ENCODE measurements at regions not wholly inside any gene's neighbourhood (a gene's known extent, or its start where the extent isn't known, plus 50 kb on each side); places are given as distances from the start of the nearest gene placed in this dataset.

DNA sequence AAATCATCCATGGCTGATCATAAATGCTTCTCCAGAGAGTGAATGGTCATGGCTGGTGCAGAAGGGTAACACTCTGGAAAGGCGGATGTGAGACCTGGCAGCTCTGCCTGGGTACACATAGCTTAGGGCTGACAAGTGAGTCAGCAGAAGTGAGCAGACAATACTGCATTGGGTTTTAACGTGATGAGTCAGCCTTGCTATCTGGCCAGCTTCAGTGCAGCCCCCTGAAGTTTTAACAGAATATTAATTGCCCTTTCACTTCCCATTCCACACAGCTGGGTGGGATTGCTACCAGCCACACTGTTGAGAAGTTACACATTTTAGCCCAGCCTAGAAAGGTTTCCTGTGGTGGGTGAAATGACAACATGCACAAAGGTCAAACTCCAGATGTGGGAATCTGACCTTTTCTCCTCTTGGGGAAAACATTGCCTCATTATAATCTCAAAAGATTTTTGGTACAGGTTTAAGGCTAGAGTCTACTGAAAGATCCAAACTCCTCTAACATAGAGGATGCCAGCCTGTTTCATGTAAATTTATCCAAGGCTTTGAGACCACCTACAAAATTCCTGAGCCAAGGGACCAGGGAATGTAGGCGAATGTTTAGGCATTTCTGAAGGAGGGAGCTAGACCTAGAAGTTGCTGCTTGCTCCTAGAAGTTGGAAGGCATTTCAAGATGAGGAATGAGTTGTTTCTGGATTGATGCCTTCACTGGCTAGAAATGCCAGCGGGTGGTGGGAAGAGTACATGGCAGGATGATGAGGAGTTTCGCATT lies 230.3 kb upstream of the PGRMC2 start:
- DNase-seq (ENCODE audit: low spot score) = no peak
- H3K36me3 Mint-ChIP-seq (ENCODE audit: low read depth) = peaks cover 3% of the 10 kb centered on the region

DNA sequence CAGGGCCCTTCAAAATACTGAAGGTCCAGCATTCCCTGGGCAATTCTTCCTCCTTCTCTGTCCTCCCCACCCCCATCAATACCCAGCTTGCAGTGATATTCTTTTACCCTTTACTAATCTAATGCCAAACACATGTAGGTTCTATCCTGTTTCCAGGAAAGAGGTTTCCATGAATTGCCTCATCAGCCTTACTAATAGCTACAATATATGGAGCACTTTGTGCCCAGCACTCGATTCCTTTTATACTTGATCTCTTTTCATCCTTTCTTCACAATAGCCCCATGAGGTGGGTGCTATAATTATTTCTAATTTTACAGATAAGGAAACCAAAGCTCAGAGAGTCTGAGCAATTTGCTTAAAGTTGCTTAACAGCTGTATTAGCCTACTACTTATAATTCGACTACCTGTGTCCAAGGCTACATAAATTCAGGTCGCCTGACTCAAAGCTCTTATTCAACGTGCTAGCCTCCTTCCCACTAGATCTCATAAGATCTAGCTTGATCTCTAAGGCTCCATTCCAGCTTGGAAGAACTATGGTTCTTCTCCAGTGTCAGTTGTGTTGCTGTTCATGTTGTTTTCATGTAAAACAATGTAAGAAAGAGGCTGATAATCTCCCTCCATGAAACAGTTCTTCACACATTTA lies 229.6 kb upstream of the PGRMC2 start:
- peaks cover 30% of the 10 kb centered on the region for H3K4me1 Mint-ChIP-seq (ENCODE audit: low read depth)
- intact Hi-C loops (cut with micrococcal nuclease) = loop anchor here (5.0 to 10.0 kb wide), 3 partner anchors 35 to 295 kb away; partner anchors contain the start of gene PGRMC2
- peaks cover 4% of the 10 kb centered on the region for H3K36me3 Mint-ChIP-seq (ENCODE audit: low read depth)
- peaks cover 5% of the 10 kb centered on the region for H3K9me3 Mint-ChIP-seq
- H3K27ac Mint-ChIP-seq = no peak overlapping the region
- no peak for DNase-seq (ENCODE audit: low spot score)
- peaks cover 5% of the 10 kb centered on the region for H3K27me3 Mint-ChIP-seq (ENCODE audit: insufficient read depth)
- no peak overlapping the region for H3K4me3 Mint-ChIP-seq

More for the DNA sequence above, 230.3 kb upstream of the PGRMC2 start:
- H3K4me3 Mint-ChIP-seq = no peak overlapping the region
- H3K27ac Mint-ChIP-seq = no peak overlapping the region
- intact Hi-C loops (cut with micrococcal nuclease) = loop anchor here (5.0 to 10.0 kb wide), 3 partner anchors 34 to 294 kb away; partner anchors contain the start of gene PGRMC2
- peaks cover 5% of the 10 kb centered on the region for H3K27me3 Mint-ChIP-seq (ENCODE audit: insufficient read depth)
- peaks cover 25% of the 10 kb centered on the region for H3K4me1 Mint-ChIP-seq (ENCODE audit: low read depth)
- peaks cover 5% of the 10 kb centered on the region for H3K9me3 Mint-ChIP-seq

DNA sequence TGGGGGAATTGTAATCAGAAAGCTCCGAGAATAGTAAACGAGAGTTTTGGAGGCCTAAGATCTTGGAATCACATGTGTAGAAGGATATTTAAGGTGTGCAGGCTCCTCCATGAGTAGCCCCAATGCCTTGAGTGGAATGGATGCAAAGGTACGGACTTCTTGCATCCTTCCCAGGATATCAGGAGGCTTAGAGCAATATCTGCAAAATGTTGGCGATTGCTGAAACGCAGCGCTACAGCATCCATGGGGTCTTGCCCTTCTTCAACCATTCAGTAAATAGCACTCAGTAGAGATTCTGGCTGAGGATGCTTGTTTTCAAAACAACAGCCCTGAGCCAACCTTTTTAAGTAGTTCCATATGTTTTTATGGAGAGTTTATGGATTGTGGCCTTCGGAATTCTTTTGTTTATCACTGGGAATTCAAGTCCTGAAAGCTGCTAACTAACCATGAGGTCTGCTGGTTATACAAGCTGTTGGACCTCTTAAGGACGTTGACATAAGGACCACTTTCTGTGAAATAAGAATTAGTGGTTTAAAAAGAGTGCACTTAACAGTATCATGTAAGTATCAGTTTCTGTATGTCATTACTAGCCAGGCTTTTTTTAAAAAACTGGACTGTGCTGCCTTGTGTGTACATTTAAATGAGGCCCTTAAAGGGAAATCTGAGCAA lies 228.8 kb upstream of the PGRMC2 start:
- intact Hi-C loops (cut with micrococcal nuclease) = loop anchor here (5.0 to 10.0 kb wide), 3 partner anchors 36 to 296 kb away; partner anchors contain the start of gene PGRMC2

GRCh38 chr4:128513664-128514484 lies 226.3 kb upstream of the PGRMC2 start:
- H3K4me3 Mint-ChIP-seq = peak overlapping the region; percentile 45
- H3K27ac Mint-ChIP-seq = peak overlapping the region; percentile 71
- H3K9me3 Mint-ChIP-seq = peaks cover 5% of the 10 kb centered on the region
- intact Hi-C loops (cut with micrococcal nuclease) = loop anchor here (10.0 kb wide), 1 partner anchor 229 kb away; the partner anchor contains the start of gene PGRMC2
- H3K27me3 Mint-ChIP-seq (ENCODE audit: insufficient read depth) = peaks cover 2% of the 10 kb centered on the region
- peaks cover 4% of the 10 kb centered on the region for H3K36me3 Mint-ChIP-seq (ENCODE audit: low read depth)
- no peak for DNase-seq (ENCODE audit: low spot score)
- H3K4me1 Mint-ChIP-seq (ENCODE audit: low read depth) = peaks cover 30% of the 10 kb centered on the region

More for the DNA sequence above, 228.8 kb upstream of the PGRMC2 start:
- Mint-ChIP-seq H3K27ac (no peak overlapping the region), H3K4me1 (ENCODE audit: low read depth) (peaks cover 30% of the 10 kb centered on the region), H3K36me3 (ENCODE audit: low read depth) (peaks cover 4% of the 10 kb centered on the region), H3K4me3 (no peak overlapping the region), H3K9me3 (peaks cover 5% of the 10 kb centered on the region), H3K27me3 (ENCODE audit: insufficient read depth) (no peaks in the 10 kb centered on the region)
- DNase-seq (ENCODE audit: low spot score) = no peak

DNA sequence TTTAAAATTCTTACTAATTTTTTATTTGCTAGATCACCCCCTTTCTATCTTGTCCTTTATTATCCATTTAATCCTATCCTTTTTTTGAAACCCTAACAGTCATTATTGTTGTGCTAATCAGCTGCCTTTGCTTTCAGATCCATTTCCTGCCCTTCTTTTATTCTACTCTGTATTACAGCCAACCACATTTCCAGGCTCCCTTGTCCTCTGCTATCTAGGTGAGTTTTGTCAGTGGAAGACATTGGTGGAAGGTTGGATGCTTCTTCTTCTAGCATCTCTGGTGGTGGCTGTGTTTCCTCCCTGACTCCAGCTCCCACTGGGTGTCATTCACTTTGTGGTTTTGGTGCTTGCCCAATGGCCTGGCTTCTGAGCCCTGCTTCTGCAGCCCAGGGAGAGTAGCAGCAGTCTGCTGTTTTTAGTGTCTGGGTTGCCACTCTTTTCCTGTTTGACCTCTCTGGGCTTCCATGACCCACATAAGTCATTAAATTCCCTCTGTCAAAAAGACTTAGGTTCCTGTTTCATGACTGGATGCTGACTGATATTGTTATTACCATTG lies 225.2 kb upstream of the PGRMC2 start:
- Mint-ChIP-seq H3K9me3 (peaks cover 5% of the 10 kb centered on the region), H3K36me3 (ENCODE audit: low read depth) (peaks cover 4% of the 10 kb centered on the region), H3K4me1 (ENCODE audit: low read depth) (peaks cover 30% of the 10 kb centered on the region), H3K4me3 (no peak overlapping the region), H3K27me3 (ENCODE audit: insufficient read depth) (peaks cover 3% of the 10 kb centered on the region), H3K27ac (no peak overlapping the region)
- DNase-seq (ENCODE audit: low spot score) = no peak
- intact Hi-C loops (cut with micrococcal nuclease) = loop anchor here (10.0 kb wide), 1 partner anchor 228 kb away; the partner anchor contains the start of gene PGRMC2

DNA sequence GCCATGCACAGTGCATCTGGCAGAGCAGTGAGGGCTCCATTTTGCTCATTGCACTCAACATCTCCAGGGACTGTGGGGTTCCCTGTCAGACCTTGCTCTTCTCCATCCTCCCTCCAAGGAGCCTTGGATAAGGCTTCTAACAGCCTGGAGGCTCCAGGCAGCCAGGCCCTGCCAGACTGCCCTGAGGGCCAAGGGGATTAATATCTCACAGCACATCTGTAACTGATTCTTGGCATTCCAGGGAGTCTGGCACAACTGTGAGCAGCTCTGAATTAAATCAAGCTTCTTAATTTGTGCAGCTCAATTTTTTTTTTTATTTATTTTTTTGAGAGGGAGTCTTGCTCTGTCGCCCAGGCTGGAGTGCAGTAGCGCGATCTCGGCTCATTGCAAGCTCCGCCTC lies 224.5 kb upstream of the PGRMC2 start:
- DNase-seq (ENCODE audit: low spot score) = no peak
- Mint-ChIP-seq H3K4me1 (ENCODE audit: low read depth) (peaks cover 23% of the 10 kb centered on the region), H3K27ac (no peak overlapping the region)

DNA sequence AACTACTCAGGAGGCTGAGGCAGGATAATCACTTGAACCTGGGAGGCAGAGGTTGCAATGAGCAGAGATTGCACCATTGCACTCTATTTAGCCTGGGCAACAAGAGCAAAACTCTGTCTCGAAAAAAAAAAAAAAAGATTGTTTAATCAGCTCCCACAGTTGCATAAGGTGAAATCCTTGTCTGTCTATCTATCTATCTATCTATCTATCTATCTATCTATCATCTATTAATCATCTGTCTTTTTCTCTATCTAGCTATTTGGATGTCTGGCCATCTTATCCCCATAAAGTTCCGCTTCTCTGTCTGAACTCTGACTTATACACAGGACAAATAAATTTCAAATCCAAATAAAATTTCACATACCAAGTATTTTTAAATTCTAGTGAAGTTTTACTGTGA lies 223.2 kb upstream of the PGRMC2 start:
- peaks cover 4% of the 10 kb centered on the region for H3K36me3 Mint-ChIP-seq (ENCODE audit: low read depth)
- no peak overlapping the region for H3K27ac Mint-ChIP-seq
- no peak overlapping the region for H3K4me3 Mint-ChIP-seq
- peaks cover 3% of the 10 kb centered on the region for H3K27me3 Mint-ChIP-seq (ENCODE audit: insufficient read depth)
- H3K9me3 Mint-ChIP-seq = peaks cover 5% of the 10 kb centered on the region
- peaks cover 20% of the 10 kb centered on the region for H3K4me1 Mint-ChIP-seq (ENCODE audit: low read depth)
- no peak for DNase-seq (ENCODE audit: low spot score)
- intact Hi-C loops (cut with micrococcal nuclease) = loop anchor here (10.0 kb wide), 1 partner anchor 226 kb away; the partner anchor contains the start of gene PGRMC2

More for the DNA sequence above, 224.5 kb upstream of the PGRMC2 start:
- peaks cover 3% of the 10 kb centered on the region for H3K27me3 Mint-ChIP-seq (ENCODE audit: insufficient read depth)
- intact Hi-C loops (cut with micrococcal nuclease) = loop anchor here (10.0 kb wide), 1 partner anchor 227 kb away; the partner anchor contains the start of gene PGRMC2
- H3K4me3 Mint-ChIP-seq = no peak overlapping the region
- peaks cover 5% of the 10 kb centered on the region for H3K9me3 Mint-ChIP-seq
- peaks cover 4% of the 10 kb centered on the region for H3K36me3 Mint-ChIP-seq (ENCODE audit: low read depth)

DNA sequence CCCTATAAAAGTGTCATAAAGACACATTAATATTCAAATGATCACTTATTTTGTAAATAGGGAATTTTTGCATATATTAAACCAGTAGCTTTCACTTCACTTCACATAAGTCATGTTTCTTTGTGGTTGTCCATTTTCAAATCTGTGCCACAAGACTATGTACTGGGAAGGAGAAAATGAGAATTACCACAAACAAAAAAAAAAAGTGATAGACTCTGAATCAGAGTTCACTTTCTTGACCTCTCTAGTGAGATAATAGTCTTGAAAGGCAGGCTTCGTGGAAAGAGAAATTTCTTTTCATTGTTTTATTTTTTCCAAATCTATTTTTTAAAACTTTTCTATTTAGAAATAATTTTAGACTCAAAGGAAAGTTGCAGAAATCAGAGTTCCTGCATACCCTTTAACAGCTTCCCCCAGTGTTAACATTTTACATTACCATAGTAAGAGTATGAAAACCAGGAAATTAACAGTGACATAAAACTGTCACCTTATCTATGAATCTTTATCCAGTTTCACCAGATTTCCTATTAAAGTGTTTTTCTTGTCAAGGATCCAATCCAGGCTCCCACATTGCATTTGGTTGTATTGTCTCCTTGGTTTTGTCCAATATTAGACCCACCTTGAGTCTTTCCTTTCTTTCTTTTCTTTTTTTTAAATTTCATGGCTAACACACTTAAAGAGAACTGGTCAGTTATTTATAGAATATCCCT lies 215.4 kb upstream of the PGRMC2 start:
- Mint-ChIP-seq H3K9me3 (peaks cover 9% of the 10 kb centered on the region), H3K4me3 (no peak overlapping the region), H3K27ac (no peak overlapping the region), H3K4me1 (ENCODE audit: low read depth) (no peaks in the 10 kb centered on the region), H3K27me3 (ENCODE audit: insufficient read depth) (no peaks in the 10 kb centered on the region), H3K36me3 (ENCODE audit: low read depth) (no peaks in the 10 kb centered on the region)
- intact Hi-C loops (cut with micrococcal nuclease) = no loop called here
- no peak for DNase-seq (ENCODE audit: low spot score)

GRCh38 chr4:128501239-128501638 lies 213.6 kb upstream of the PGRMC2 start:
- Mint-ChIP-seq H3K4me1 (ENCODE audit: low read depth) (no peaks in the 10 kb centered on the region), H3K27ac (no peak overlapping the region), H3K36me3 (ENCODE audit: low read depth) (peaks cover under 1% of the 10 kb centered on the region), H3K4me3 (no peak overlapping the region), H3K9me3 (peaks cover 21% of the 10 kb centered on the region), H3K27me3 (ENCODE audit: insufficient read depth) (no peaks in the 10 kb centered on the region)
- intact Hi-C loops (cut with micrococcal nuclease) = no loop called here
- no peak for DNase-seq (ENCODE audit: low spot score)

DNA sequence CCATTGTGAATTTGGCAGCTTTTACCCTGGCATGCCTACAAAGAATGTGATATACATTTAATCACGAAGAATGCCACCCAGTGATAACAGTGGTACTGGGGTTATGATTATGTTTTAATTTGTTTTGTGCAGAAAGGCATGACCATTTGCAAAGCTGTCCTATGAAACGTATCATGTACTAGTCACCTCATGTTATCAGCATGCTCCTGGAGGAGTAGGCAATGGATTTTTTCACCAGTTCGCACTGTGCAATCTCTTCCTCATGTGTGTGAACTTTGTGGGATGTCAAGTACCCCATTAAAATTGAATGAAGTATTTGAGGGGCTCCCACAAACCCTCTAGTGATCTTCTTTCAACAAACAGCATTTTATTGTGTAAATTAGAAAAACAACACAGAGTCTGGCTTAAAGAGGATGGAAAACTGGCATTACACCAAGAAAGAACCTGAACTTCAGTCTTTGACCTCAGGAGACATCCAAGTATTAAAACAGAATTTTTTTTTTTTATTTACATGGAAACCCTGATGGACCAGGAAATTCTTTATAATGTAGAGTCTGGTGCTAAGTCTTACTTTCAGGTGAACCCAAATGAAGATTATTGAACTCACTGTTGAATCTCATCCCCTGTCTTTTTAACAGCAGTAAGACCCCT lies 200.6 kb upstream of the PGRMC2 start:
- no peak for DNase-seq (ENCODE audit: low spot score)
- Mint-ChIP-seq H3K27me3 (ENCODE audit: insufficient read depth) (no peaks in the 10 kb centered on the region), H3K9me3 (no peaks in the 10 kb centered on the region), H3K27ac (no peak overlapping the region), H3K4me3 (no peak overlapping the region), H3K36me3 (ENCODE audit: low read depth) (no peaks in the 10 kb centered on the region), H3K4me1 (ENCODE audit: low read depth) (no peaks in the 10 kb centered on the region)
- intact Hi-C loops (cut with micrococcal nuclease) = no loop called here

DNA sequence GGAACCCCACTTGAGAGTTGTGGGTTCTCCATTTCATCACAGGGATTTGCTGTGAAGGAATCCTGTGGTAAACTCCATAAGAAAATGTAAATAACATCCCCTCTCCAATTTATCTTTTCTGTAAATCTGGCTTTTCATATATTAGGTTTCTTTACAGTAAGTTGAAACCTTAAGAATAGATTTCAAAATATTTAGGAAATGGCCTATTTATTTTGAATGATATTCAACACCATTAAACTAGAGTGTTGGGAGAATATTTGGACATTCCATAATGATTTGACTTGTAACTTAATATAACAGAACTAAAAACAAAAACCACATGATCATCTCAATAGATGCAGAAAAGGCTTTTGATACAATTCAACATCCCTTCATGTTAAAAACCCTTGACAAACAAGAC lies 197.3 kb upstream of the PGRMC2 start:
- DNase-seq (ENCODE audit: low spot score) = no peak
- intact Hi-C loops (cut with micrococcal nuclease) = no loop called here
- Mint-ChIP-seq H3K27me3 (ENCODE audit: insufficient read depth) (no peaks in the 10 kb centered on the region), H3K4me1 (ENCODE audit: low read depth) (no peaks in the 10 kb centered on the region), H3K27ac (no peak overlapping the region), H3K4me3 (no peak overlapping the region), H3K36me3 (ENCODE audit: low read depth) (no peaks in the 10 kb centered on the region), H3K9me3 (no peaks in the 10 kb centered on the region)

All from activated T-helper 1 cell treated with anti-CD3 and anti-CD28 coated beads, Interleukin-12 subunit alpha, Interleukin-12 subunit beta, Interleukin-2, Interleukin-4 antibody, amounts not matched to agents 30 ng/mL and 10 ng/mL and 1 ng/mL, durations not matched to agents 14 hours and 24 hours and 36 hours (primary cell).